Osteocyte (in vitro differentiated cells): ENCODE measurements at regions not wholly inside any gene's neighbourhood (a gene's known extent, or its start where the extent isn't known, plus 50 kb on each side); places are given as distances from the start of the nearest gene placed in this dataset.

ENCODE experiments used
- DNase-seq: peaks from one replicate; pipeline ENCODE4 v3.0.0; 2021; ENCODE audit warnings: mixed read lengths; ENCODE audit not compliant: unreplicated experiment; ENCODE audit errors: extremely low spot score
- H3K27ac Mint-ChIP-seq: one replicate; pipeline ENCODE4 v1.8.0; 2021; ENCODE audit warnings: mild to moderate bottlenecking, mixed read lengths; ENCODE audit not compliant: unreplicated experiment
- H3K27me3 Mint-ChIP-seq: one replicate; pipeline ENCODE4 v1.8.0; 2021; ENCODE audit warnings: mixed read lengths; ENCODE audit not compliant: unreplicated experiment
- H3K36me3 Mint-ChIP-seq: one replicate; pipeline ENCODE4 v1.8.0; 2021; ENCODE audit warnings: mixed read lengths; ENCODE audit not compliant: unreplicated experiment
- H3K4me1 Mint-ChIP-seq: one replicate; pipeline ENCODE4 v1.8.0; 2021; ENCODE audit warnings: mixed read lengths; ENCODE audit not compliant: unreplicated experiment
- H3K4me3 Mint-ChIP-seq: one replicate; pipeline ENCODE4 v1.8.0; 2021; ENCODE audit warnings: mild to moderate bottlenecking, moderate library complexity, mixed read lengths; ENCODE audit not compliant: unreplicated experiment
- H3K9me3 Mint-ChIP-seq: one replicate; pipeline ENCODE4 v1.8.0; 2021; ENCODE audit warnings: mixed read lengths; ENCODE audit not compliant: unreplicated experiment
- TF ChIP-seq, protein P1 (sequence below): fragments of 200-600 bp; sonication (generic); IDR thresholded peaks from 2 replicates; pipeline ENCODE4 v1.5.0; 2021; ENCODE audit warnings: antibody characterized with exemption, mild to moderate bottlenecking, moderate library complexity

- Mint-ChIP-seq H3K27me3 (peaks cover 4% of the 10 kb centered on the region), H3K36me3 (no peaks in the 10 kb centered on the region), H3K9me3 (no peaks in the 10 kb centered on the region), H3K27ac (no peak overlapping the region), H3K4me3 (no peak overlapping the region), H3K4me1 (no peaks in the 10 kb centered on the region)
- TF ChIP-seq, protein P1, sequence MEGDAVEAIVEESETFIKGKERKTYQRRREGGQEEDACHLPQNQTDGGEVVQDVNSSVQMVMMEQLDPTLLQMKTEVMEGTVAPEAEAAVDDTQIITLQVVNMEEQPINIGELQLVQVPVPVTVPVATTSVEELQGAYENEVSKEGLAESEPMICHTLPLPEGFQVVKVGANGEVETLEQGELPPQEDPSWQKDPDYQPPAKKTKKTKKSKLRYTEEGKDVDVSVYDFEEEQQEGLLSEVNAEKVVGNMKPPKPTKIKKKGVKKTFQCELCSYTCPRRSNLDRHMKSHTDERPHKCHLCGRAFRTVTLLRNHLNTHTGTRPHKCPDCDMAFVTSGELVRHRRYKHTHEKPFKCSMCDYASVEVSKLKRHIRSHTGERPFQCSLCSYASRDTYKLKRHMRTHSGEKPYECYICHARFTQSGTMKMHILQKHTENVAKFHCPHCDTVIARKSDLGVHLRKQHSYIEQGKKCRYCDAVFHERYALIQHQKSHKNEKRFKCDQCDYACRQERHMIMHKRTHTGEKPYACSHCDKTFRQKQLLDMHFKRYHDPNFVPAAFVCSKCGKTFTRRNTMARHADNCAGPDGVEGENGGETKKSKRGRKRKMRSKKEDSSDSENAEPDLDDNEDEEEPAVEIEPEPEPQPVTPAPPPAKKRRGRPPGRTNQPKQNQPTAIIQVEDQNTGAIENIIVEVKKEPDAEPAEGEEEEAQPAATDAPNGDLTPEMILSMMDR = no peak
- no peak for DNase-seq
These were observed 326.8 kb downstream of the PIK3C3 start for GRCh38 chr18:42281851-42282250.

- Mint-ChIP-seq H3K4me3 (no peak overlapping the region), H3K4me1 (no peaks in the 10 kb centered on the region), H3K27me3 (peaks cover 5% of the 10 kb centered on the region), H3K36me3 (no peaks in the 10 kb centered on the region), H3K27ac (no peak overlapping the region), H3K9me3 (no peaks in the 10 kb centered on the region)
- no peak for DNase-seq
- TF ChIP-seq, protein P1 = no peak
These were observed 332.0 kb downstream of the PIK3C3 start for GRCh38 chr18:42287047-42287446.

DNA sequence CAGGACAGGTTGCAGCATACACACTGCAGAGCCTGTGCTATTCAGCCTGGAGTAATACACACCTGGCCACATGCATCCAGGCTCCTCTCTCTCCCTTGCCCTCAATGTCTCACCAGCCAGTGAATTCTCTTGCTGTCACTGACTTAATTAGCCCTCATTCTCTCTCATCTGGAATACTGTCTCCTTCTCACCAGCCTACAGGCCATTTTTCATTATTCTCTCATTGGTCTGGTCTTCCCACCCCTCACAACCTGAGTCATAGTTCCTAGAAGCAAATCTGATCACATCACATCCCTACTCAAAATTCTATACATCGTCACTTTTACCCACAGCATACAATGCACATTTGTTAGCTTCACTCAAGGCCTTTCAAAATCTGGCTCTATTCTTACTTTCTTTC, 333.1 kb downstream of the PIK3C3 start:
- H3K4me3 Mint-ChIP-seq = no peak overlapping the region
- no peaks in the 10 kb centered on the region for H3K36me3 Mint-ChIP-seq
- H3K27me3 Mint-ChIP-seq = peaks cover 12% of the 10 kb centered on the region
- TF ChIP-seq, protein P1 = no peak
- DNase-seq = no peak
- peaks cover 5% of the 10 kb centered on the region for H3K9me3 Mint-ChIP-seq
- no peak overlapping the region for H3K27ac Mint-ChIP-seq
- H3K4me1 Mint-ChIP-seq = no peaks in the 10 kb centered on the region

DNA sequence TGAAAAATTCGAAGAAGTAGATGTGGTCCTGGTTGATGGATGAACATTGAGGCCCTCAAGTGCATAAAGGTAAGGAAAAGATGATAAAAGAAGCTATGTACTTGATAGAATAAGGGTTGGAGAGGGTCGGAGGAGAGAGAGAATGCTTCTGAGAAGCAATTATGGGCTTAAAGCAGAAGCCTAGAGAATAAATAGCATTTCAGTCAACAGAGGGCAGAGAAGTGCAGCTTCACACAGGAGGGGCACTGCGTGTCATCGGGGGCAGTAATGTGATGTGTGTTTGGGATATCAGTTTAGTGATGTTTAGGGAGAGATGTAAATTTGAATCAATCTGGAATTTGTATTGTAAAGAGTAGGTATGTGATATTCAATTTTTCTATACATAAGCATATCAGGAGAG, 334.5 kb downstream of the PIK3C3 start:
- Mint-ChIP-seq H3K27me3 (peaks cover 12% of the 10 kb centered on the region), H3K4me3 (no peak overlapping the region), H3K27ac (no peak overlapping the region), H3K36me3 (no peaks in the 10 kb centered on the region), H3K4me1 (no peaks in the 10 kb centered on the region), H3K9me3 (peaks cover 5% of the 10 kb centered on the region)
- TF ChIP-seq, protein P1 = no peak
- DNase-seq = no peak

GRCh38 chr18:42290318-42291307, 335.6 kb downstream of the PIK3C3 start:
- H3K4me3 Mint-ChIP-seq = no peak overlapping the region
- no peaks in the 10 kb centered on the region for H3K36me3 Mint-ChIP-seq
- H3K27me3 Mint-ChIP-seq = peaks cover 15% of the 10 kb centered on the region
- no peak for DNase-seq
- no peaks in the 10 kb centered on the region for H3K4me1 Mint-ChIP-seq
- no peak overlapping the region for H3K27ac Mint-ChIP-seq
- peaks cover 5% of the 10 kb centered on the region for H3K9me3 Mint-ChIP-seq
- TF ChIP-seq, protein P1 = no peak
